Parathyroid adenoma (tissue), 2 donors: ENCODE measurements at regions not wholly inside any gene's neighbourhood (a gene's known extent, or its start where the extent isn't known, plus 50 kb on each side); places are given as distances from the start of the nearest gene placed in this dataset.

Source experiments
- H2AFZ ChIP-seq: fragments of 300-600 bp; sonication (generic); one replicate; pipeline ENCODE4 v1.7.0; 2017; ENCODE audit warnings: antibody characterized with exemption, mild to moderate bottlenecking
- H3K27ac ChIP-seq: fragments of 300-600 bp; sonication (generic); one replicate; pipeline ENCODE4 v1.7.0; 2017
- H3K27me3 ChIP-seq: fragments of 300-600 bp; sonication (generic); one replicate; pipeline ENCODE4 v1.7.0; 2017; ENCODE audit warnings: low read length; ENCODE audit not compliant: control insufficient read depth, insufficient read depth
- H3K36me3 ChIP-seq: fragments of 300-600 bp; sonication (generic); one replicate; pipeline ENCODE4 v1.7.0; 2017; ENCODE audit warnings: low read length; ENCODE audit not compliant: control insufficient read depth, insufficient read depth
- H3K4me1 ChIP-seq: fragments of 300-600 bp; sonication (generic); one replicate; pipeline ENCODE4 v1.7.0; 2017; ENCODE audit warnings: control low read depth
- H3K4me2 ChIP-seq: fragments of 300-600 bp; sonication (generic); one replicate; pipeline ENCODE4 v1.7.0; 2017; ENCODE audit warnings: low read length
- H3K4me3 ChIP-seq: fragments of 300-600 bp; sonication (generic); one replicate; pipeline ENCODE4 v1.7.0; 2017; ENCODE audit warnings: low read depth, low read length
- H3K79me2 ChIP-seq: fragments of 300-600 bp; sonication (generic); one replicate; pipeline ENCODE4 v1.7.0; 2017; ENCODE audit warnings: control low read depth
- H3K9ac ChIP-seq: fragments of 300-600 bp; sonication (generic); one replicate; pipeline ENCODE4 v1.7.0; 2017; ENCODE audit warnings: mild to moderate bottlenecking
- H3K9me3 ChIP-seq: fragments of 300-600 bp; sonication (generic); one replicate; pipeline ENCODE4 v1.7.0; 2017; ENCODE audit warnings: low read length; ENCODE audit not compliant: control insufficient read depth
- TF ChIP-seq, protein P1 (sequence below): fragments of 300-600 bp; sonication (generic); IDR thresholded peaks from one replicate; pipeline ENCODE4 v1.7.0; 2017; ENCODE audit warnings: antibody characterized with exemption, mild to moderate bottlenecking
- donor health status: primary hyperparathyroidism.

DNA sequence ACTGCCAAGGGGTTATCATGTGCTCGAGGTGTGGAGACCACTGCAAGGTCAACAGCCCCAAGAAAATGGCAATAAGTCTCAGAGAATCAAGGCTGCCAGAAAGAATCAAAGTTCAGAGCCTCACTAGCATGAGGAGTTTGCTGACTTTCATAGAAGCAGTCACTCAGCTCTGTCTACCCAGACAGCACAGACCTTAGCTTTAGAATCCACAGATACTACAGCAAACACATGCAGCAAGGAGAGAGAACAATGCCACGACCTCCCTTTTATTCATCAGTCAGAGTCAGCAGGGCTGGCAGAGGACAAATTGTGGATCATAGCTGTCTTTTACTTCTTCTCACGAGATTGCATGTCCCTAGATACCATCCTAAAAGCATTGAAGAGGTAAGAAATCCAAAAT is 121.3 kb downstream of the MBL2 start:
- no peak overlapping the region for H3K27ac ChIP-seq
- TF ChIP-seq, protein P1, sequence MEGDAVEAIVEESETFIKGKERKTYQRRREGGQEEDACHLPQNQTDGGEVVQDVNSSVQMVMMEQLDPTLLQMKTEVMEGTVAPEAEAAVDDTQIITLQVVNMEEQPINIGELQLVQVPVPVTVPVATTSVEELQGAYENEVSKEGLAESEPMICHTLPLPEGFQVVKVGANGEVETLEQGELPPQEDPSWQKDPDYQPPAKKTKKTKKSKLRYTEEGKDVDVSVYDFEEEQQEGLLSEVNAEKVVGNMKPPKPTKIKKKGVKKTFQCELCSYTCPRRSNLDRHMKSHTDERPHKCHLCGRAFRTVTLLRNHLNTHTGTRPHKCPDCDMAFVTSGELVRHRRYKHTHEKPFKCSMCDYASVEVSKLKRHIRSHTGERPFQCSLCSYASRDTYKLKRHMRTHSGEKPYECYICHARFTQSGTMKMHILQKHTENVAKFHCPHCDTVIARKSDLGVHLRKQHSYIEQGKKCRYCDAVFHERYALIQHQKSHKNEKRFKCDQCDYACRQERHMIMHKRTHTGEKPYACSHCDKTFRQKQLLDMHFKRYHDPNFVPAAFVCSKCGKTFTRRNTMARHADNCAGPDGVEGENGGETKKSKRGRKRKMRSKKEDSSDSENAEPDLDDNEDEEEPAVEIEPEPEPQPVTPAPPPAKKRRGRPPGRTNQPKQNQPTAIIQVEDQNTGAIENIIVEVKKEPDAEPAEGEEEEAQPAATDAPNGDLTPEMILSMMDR, result no peak

DNA sequence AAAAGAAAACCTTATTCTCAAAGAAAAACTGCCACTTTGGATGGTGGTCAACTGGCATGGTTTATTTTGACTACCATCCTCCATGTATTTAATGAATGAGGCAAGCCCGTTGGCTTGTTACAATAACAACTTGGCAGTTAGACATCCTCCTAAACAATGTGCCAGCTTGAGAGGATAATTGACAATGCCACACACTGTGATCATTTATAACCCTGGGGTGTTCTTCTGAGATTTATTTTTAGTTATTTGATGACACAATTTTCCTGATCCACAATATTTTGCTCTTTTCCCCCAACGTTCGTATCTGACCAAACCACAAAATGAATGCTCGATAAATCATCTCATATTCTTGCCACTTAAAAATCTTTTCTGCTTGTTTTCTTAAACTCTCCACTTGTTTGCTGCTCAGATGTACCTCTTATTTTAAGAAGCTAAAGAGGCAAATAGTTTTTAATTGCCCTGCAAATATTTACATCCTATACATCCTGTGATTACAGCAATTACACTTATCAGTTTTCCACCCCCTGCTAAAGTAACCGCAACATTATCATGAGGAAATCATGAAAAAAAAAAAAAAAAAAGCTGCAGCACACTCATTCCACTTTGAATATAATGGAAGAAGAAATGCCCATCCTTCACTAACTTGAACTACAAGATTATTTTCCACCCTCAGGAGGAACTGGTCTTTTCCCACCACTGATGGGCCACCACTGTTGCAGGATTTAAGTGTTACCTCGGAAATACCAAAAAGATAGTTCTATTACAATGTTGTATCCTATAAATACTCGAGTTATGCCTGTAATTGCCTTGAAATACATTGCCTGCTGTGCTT is 119.9 kb downstream of the MBL2 start:
- H3K9ac ChIP-seq, result no peak overlapping the region
- no peak overlapping the region for H2AFZ ChIP-seq
- no peak overlapping the region for H3K4me2 ChIP-seq
- no peaks in the 10 kb centered on the region for H3K9me3 ChIP-seq
- no peaks in the 10 kb centered on the region for H3K27me3 ChIP-seq
- H3K4me1 ChIP-seq, result no peaks in the 10 kb centered on the region
- H3K36me3 ChIP-seq, result no peaks in the 10 kb centered on the region
- no peak overlapping the region for H3K4me3 ChIP-seq
- H3K27ac ChIP-seq, result no peak overlapping the region
- H3K79me2 ChIP-seq, result no peaks in the 10 kb centered on the region
- TF ChIP-seq, protein P1, result no peak

More for the DNA sequence above, 121.3 kb downstream of the MBL2 start:
- Histone ChIP-seq H2AFZ (no peak overlapping the region), H3K9ac (no peak overlapping the region), H3K4me3 (no peak overlapping the region), H3K36me3 (no peaks in the 10 kb centered on the region), H3K79me2 (no peaks in the 10 kb centered on the region), H3K9me3 (no peaks in the 10 kb centered on the region), H3K27me3 (no peaks in the 10 kb centered on the region), H3K4me2 (no peak overlapping the region), H3K4me1 (no peaks in the 10 kb centered on the region)

DNA sequence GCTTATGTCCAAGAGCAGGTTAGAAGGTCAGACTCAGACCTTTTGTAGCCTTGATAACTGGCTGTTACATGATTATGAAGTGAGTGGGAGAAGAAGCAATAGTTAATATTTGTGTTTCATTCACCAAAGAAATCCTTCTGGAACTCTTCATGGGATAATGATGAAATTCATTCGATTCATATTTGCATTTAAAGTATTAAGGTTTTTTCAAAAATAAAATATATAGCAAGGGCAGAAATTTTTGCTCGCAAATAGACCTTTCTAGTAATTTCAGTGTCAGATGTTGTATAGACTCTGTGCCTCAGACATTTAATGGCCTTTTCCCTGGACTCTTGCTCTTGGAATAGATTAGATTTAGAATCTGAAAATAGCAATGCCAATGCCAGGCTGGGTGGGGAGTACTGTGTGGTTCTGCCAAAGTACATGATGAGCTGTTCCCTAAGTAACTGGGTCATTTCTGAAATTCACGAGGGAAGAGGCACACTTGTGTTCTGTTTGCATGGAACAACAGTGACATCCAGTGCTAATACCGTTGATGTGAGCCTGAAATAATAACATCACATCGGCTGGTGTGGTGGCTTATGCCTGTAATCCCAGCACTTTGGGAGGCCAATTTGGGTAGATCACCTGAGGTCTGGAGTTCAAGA is 119.2 kb downstream of the MBL2 start:
- Histone ChIP-seq H3K4me3 (no peak overlapping the region), H3K36me3 (no peaks in the 10 kb centered on the region), H3K4me1 (no peaks in the 10 kb centered on the region), H2AFZ (no peak overlapping the region), H3K27ac (no peak overlapping the region), H3K79me2 (no peaks in the 10 kb centered on the region), H3K9ac (no peak overlapping the region), H3K4me2 (no peak overlapping the region), H3K9me3 (no peaks in the 10 kb centered on the region), H3K27me3 (no peaks in the 10 kb centered on the region)
- TF ChIP-seq, protein P1, result no peak

DNA sequence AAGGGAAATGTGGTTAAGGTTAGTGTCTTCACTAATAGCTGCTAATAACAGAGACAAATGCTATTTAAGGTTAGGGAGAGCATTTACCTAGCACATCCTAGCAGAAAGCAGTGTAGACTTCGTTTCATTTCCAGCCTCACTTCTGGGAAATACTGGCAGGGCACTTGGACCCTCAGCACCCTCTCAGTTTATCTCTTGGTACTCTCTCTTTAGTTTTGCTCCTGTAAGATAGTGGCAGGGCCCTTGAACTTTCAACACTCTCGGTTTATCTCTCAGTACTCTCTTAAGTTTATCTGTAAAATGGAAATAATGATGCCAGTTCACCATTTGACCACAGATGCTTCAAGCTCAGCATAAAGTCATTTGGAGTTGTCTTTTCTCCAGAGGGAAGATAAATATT is 118.4 kb downstream of the MBL2 start:
- no peak overlapping the region for H3K27ac ChIP-seq
- TF ChIP-seq, protein P1, result no peak

More for the DNA sequence above, 118.4 kb downstream of the MBL2 start:
- Histone ChIP-seq H3K27me3 (no peaks in the 10 kb centered on the region), H3K9ac (no peak overlapping the region), H3K79me2 (no peaks in the 10 kb centered on the region), H3K4me3 (no peak overlapping the region), H3K4me2 (no peak overlapping the region), H3K36me3 (no peaks in the 10 kb centered on the region), H3K9me3 (no peaks in the 10 kb centered on the region), H3K4me1 (no peaks in the 10 kb centered on the region), H2AFZ (no peak overlapping the region)
